Right kidney (tissue), 1 donor: ENCODE measurements at regions not wholly inside any gene's neighbourhood (a gene's known extent, or its start where the extent isn't known, plus 50 kb on each side); places are given as distances from the start of the nearest gene placed in this dataset.
"Not testable (repeated sequence)": the region's sequence is repeated elsewhere in the genome, so short reads cannot be mapped to it uniquely, and the experiment has no call there.

Experiments
- DNase-seq: peaks from one replicate; pipeline ENCODE4 v3.0.0-alpha.2; 2016

GRCh38 chr5:85662969-85663707 lies 954.6 kb upstream of the COX7C start:
- not testable (repeated sequence) for DNase-seq

- no peak for DNase-seq
These were observed 954.1 kb upstream of the COX7C start for GRCh38 chr5:85663708-85664031.

- no peak for DNase-seq
These were observed 947.3 kb upstream of the COX7C start for GRCh38 chr5:85670417-85670816.

GRCh38 chr5:85671223-85671970 lies 946.3 kb upstream of the COX7C start:
- DNase-seq = no peak

- no peak for DNase-seq
These were observed 935.9 kb upstream of the COX7C start for GRCh38 chr5:85681871-85682270.

- DNase-seq = no peak
These were observed 933.4 kb upstream of the COX7C start for GRCh38 chr5:85684351-85684750.

GRCh38 chr5:85703296-85703695 lies 914.4 kb upstream of the COX7C start:
- no peak for DNase-seq

GRCh38 chr5:85709728-85710127 lies 908.0 kb upstream of the COX7C start:
- no peak for DNase-seq

- no peak for DNase-seq
These were observed 901.2 kb upstream of the COX7C start for GRCh38 chr5:85716344-85717202.

GRCh38 chr5:85717203-85717563 lies 900.6 kb upstream of the COX7C start:
- no peak for DNase-seq

- no peak for DNase-seq
These were observed 885.6 kb upstream of the COX7C start for GRCh38 chr5:85732185-85732584.

- DNase-seq = no peak
These were observed 875.8 kb upstream of the COX7C start for GRCh38 chr5:85741972-85742371.

- no peak for DNase-seq
These were observed 857.2 kb upstream of the COX7C start for GRCh38 chr5:85760519-85760918.

GRCh38 chr5:85769347-85769746 lies 848.4 kb upstream of the COX7C start:
- DNase-seq = no peak

GRCh38 chr5:85784746-85785145 lies 833.0 kb upstream of the COX7C start:
- no peak for DNase-seq

GRCh38 chr5:85813146-85813545 lies 804.6 kb upstream of the COX7C start:
- DNase-seq = no peak

GRCh38 chr5:85814596-85814995 lies 803.1 kb upstream of the COX7C start:
- no peak for DNase-seq

GRCh38 chr5:85823462-85824426 lies 794.0 kb upstream of the COX7C start:
- no peak for DNase-seq

- DNase-seq = no peak
These were observed 779.0 kb upstream of the COX7C start for GRCh38 chr5:85838781-85839180.

GRCh38 chr5:85841653-85842052 lies 776.1 kb upstream of the COX7C start:
- no peak for DNase-seq

GRCh38 chr5:85843535-85843934 lies 774.2 kb upstream of the COX7C start:
- no peak for DNase-seq

- no peak for DNase-seq
These were observed 768.3 kb upstream of the COX7C start for GRCh38 chr5:85849411-85849810.
